ENCODE measurements at regions not wholly inside any gene's neighbourhood (a gene's known extent, or its start where the extent isn't known, plus 50 kb on each side); places are given as distances from the start of the nearest gene placed in this dataset.

DNA sequence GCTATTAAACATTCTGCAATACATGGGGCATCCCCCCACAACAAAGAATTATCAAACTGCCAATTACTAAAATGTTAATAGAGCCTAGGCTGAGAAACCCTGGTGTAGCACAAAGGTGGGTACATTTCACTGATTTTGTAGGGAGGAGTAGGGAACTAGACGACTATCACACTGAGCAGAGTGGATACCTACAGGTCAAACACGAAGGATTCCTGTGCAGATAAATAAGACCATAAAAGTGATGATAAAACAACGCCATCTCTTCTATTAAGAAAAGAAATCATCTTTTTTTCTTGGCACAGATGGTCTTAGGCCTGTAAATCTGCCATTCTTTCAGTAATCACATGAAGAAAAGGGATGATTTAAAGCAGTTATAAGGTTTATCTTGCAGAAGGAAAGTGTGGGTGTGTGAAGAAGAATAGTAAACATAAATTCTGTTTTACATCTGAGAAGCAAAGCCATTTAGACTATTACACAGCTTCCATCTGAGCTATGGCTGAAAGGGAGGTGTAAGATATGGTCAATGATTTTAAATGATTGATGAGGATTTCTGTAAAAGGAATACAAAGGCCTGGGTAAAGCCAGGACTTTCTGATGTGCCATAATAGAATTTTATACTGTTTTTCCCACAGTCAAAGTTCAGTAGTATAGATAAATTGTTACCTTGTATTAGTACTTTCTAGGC lies 429.4 kb upstream of the GOT2 start:
- TF ChIP-seq GATA3 (IDR thresholded peaks at IDR 0.05; ENCODE audit: low read depth, low read length) (no peak), GATA2 (IDR thresholded peaks at IDR 0.05; ENCODE audit: low read depth, low read length) (no peak)

DNA sequence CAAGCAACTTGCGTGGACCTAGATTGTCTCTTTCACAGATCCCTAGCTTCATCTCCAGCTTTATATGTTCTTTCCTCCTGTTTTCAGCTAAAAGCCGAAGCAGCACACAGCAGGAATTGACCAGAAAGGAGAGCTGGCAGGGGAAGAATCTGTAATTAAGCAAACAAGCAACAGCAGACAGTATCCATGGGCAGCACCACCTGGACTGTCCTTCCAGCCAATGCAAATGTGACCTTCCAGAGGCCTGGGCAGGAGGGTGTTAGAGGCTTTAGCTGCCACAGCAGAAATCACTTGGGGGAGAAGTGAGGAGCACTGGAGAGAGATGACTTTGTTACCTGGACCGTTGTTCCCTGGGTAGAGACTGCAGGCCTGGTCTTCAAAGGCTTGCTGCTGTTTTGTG lies 427.6 kb upstream of the GOT2 start:
- no peak for TF ChIP-seq GATA2 (IDR thresholded peaks at IDR 0.05; ENCODE audit: low read depth, low read length)
- no peak for TF ChIP-seq GATA3 (IDR thresholded peaks at IDR 0.05; ENCODE audit: low read depth, low read length)

DNA sequence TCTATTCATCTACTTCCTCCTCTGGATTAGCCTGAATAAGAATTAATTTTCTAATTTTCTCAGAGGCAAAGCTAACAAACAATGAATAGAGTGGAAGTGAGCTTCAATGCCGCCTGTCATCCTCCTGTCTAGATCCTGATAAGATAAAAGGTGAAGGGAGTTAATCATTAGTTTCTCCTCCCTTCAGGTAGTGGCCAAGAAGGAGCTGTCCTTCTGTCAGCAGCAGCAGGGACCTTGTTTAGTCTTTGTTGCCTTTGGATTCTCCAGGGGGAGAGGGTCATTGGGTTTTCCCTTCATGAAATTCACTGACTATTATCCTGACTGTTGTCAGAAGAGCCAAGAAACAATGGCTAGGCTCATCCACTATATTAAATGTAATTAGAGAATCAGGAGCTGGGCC lies 420.2 kb upstream of the GOT2 start:
- TF ChIP-seq GATA2 (IDR thresholded peaks at IDR 0.05; ENCODE audit: low read depth, low read length) (no peak), GATA3 (IDR thresholded peaks at IDR 0.05; ENCODE audit: low read depth, low read length) (no peak)

DNA sequence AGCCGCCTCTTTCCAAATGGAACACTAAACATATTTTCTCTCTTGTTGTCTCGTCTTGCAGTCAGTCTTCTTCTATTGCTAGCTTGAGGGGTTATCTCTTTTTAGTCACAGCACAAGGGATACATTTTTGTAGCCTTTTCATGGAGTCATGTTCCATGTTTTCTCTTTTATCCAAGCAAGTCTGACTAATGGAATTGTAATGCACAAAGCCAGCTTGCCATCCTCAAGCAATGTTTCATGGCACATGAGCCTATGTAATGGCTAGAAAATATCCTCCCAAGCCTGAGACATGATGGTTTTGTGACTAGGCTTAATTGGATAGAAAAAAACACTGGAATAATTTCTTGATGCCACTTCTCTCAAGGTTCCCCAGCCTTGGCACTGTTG lies 414.6 kb upstream of the GOT2 start:
- TF ChIP-seq GATA3 (IDR thresholded peaks at IDR 0.05; ENCODE audit: low read depth, low read length) (no peak), GATA2 (IDR thresholded peaks at IDR 0.05; ENCODE audit: low read depth, low read length) (no peak)

DNA sequence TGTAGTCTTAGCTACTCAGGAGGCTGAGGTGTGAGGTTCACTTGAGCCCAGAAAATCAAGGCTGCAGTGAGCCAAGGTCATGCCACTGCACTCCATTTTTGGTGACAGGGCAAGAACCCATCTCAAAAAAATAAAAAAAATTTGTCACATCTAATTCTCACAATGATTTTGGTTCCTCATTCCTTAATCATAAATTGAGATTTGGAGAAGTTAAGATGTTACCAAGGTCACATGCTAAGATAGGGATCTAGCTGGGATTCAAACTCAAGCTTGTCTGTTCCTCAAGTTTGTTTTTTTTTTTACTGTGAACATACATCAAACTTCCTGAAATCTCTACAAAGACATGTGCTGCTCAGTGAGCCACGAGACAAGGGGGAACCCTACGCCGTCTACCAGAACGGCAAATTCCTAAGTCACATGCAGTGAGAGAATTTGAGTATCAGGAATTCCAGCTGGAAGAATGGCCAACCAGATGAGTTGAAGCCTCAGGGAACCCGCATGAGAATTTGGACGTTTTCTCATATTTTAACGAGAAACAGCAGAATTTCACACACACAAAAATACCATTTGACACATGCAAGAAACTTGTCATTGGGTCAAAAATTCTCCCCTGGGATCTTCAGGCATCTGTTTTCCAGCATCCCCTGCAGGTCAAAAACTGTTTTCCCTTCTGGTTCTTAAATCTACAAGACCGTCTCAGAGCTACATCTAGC lies 414.1 kb upstream of the GOT2 start:
- TF ChIP-seq GATA2 (IDR thresholded peaks at IDR 0.05; ENCODE audit: low read depth, low read length) = no peak
- TF ChIP-seq GATA3 (IDR thresholded peaks at IDR 0.05; ENCODE audit: low read depth, low read length) = no peak

DNA sequence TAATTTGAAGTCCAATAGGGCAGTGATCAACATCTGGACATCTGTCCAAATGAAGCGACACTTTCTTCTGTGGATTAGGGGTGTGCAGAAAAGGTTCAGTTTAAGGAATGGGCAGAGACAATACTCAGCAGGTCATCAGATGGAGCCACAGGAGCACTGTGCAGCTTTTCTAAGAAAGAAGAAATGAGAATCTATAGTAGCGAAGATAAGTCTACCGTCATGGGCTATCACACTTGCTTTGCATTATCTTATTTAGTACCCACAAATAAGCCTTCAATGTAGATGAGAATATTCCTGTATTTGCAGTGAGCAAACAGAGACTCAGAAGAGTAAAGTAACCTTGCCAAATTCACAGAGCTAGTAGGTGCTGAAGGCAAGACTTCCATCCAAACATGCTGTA lies 412.0 kb upstream of the GOT2 start:
- TF ChIP-seq GATA2 (IDR thresholded peaks at IDR 0.05; ENCODE audit: low read depth, low read length) (no peak), GATA3 (IDR thresholded peaks at IDR 0.05; ENCODE audit: low read depth, low read length) (no peak)

DNA sequence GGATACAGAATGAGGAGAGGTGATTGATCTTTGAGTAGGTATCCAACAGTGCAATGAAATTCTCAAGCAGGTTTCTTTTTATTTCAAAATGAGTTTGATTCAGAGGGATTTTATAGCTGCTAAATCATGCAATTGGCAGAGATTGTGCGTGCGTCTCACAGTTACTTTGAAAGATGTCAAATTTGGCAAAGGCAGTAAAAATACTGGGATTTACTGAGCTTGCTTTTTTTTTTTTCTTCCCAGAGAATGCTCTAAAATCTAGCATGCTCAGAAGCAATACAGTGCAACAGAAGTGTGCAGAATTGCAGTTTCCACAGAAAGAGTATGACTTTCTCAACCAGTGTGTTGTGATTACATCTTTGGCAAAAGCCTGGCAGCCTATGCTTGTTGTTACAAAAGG lies 410.7 kb upstream of the GOT2 start:
- TF ChIP-seq GATA2 (IDR thresholded peaks at IDR 0.05; ENCODE audit: low read depth, low read length) (no peak), GATA3 (IDR thresholded peaks at IDR 0.05; ENCODE audit: low read depth, low read length) (no peak)

DNA sequence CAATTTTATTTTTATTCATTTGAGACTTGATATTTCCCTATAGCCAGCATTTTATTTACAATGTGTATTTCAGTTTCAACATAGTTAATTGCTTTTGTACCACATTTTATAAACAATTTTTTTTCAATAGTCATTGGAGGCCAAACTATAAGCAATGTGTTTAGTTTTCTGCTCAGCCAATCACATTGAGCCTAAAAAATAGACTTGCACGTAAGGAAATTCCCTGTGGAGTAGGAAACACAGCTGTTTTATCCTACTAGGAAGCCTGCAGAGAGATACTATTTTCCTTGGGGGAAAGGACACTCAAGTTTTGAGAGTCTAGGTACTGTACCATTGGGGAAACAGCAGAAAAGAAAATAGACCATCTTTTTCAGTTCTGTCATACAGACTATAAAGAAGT lies 410.2 kb upstream of the GOT2 start:
- TF ChIP-seq GATA2 (IDR thresholded peaks at IDR 0.05; ENCODE audit: low read depth, low read length) (no peak), GATA3 (IDR thresholded peaks at IDR 0.05; ENCODE audit: low read depth, low read length) (no peak)

DNA sequence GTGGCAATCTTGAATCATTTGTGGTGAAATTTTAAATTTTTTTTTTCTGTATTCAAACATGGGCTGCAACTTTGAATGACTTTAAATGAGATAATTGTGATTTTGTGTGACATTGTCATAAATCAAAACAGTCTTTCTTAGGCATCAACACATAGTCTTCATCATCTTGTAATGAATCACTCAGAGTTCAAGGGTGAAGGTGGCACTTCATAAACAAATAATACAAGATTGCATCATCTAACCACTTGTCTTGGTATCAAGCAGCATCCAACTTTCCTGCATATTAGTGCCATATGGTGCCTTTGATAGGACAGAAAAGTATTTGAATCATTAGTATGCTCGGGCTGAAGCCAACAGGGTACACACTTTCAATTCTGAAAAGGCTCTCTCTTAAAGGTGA lies 392.4 kb upstream of the GOT2 start:
- TF ChIP-seq GATA2 (IDR thresholded peaks at IDR 0.05; ENCODE audit: low read depth, low read length) = no peak
- no peak for TF ChIP-seq GATA3 (IDR thresholded peaks at IDR 0.05; ENCODE audit: low read depth, low read length)

DNA sequence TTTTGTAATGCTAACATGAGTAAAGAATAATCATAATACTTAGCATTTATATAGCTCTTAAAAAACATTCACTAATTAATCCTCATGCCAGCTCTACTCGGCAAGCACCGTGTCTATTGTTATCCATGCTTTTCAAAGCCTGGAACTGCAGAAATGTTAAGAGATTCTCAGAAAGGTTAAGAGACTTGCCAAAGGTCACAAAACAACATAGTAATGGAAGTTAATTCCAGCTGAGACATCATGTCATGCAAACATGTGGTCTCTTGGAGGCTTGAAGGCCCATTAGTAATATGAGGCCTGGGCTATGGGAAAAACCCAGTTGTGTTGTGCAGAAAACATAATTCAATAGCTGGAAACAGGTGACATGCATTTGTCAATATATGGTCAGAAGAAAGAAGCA lies 389.9 kb upstream of the GOT2 start:
- no peak for TF ChIP-seq GATA2 (IDR thresholded peaks at IDR 0.05; ENCODE audit: low read depth, low read length)
- no peak for TF ChIP-seq GATA3 (IDR thresholded peaks at IDR 0.05; ENCODE audit: low read depth, low read length)

DNA sequence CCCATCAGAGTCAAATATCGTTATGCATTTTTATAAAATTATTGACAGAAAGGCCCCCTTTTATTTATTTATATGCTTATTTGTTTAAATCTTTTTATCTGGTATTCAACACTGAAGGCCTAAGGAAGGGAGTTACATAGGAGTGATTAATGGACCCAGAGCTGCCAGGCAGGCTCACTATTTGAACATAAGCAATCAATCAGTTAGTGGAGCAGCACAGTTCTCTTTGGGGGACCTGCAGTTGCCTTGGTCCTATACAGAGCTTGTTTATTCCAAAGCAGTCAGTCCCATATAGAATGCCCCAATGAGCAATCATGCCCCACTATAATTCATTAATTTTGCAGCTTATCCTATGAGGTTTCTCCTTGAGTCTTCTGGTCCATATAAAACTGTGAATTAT lies 389.4 kb upstream of the GOT2 start:
- no peak for TF ChIP-seq GATA2 (IDR thresholded peaks at IDR 0.05; ENCODE audit: low read depth, low read length)
- TF ChIP-seq GATA3 (IDR thresholded peaks at IDR 0.05; ENCODE audit: low read depth, low read length) = no peak

DNA sequence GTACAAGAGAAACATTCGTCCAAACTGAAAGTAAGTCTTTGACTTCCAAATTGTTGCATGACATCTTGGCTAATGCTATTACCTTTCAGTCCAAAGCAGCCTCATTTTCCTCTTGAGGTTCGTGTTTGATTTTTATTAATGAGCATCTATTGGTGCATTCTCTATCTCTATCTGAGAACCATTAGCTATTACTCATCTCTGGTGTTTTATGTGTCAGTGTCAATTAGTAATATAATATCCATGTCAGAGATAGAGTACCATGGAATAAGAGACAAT lies 388.1 kb upstream of the GOT2 start:
- TF ChIP-seq GATA2 (IDR thresholded peaks at IDR 0.05; ENCODE audit: low read depth, low read length) (no peak), GATA3 (IDR thresholded peaks at IDR 0.05; ENCODE audit: low read depth, low read length) (no peak)

DNA sequence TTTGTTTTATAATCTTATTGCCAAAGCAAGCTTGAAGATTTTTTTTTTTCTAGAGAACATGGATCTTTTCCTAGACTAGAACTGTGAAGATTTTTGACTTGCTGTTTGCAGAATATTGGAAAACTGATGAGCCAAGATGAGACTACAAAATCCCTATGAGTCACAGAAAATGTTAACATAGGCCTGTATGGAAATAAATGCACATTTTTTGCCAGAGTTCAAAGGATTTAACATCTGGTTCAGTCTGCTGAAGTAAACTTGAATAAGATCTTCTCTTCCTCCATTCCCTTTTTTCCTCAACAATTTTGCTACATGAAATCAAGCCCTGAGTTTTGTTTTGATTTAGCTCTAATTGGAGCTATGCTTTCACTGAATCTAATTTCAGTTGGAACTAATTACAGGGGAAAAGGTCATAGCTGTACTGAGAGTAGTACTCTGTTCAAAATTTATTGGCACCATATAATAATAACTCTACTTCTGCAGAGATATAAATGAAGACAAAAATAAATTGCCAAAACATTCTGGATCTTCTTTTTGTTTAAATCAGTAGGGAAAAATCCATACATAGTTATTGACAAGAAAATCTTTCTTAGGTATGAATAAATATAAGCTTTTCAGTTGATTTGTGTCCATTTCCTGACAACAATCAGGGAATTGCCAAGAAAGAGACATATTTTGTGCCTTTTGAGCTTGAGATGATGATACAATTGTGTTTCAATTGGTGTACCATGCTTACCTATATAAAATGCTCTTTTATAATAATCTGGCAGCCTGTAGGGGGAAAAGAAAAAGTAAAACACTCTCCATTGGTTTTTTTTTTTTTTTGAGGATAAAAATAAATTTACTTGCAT lies 387.5 kb upstream of the GOT2 start:
- TF ChIP-seq GATA2 (IDR thresholded peaks at IDR 0.05; ENCODE audit: low read depth, low read length) = no peak

DNA sequence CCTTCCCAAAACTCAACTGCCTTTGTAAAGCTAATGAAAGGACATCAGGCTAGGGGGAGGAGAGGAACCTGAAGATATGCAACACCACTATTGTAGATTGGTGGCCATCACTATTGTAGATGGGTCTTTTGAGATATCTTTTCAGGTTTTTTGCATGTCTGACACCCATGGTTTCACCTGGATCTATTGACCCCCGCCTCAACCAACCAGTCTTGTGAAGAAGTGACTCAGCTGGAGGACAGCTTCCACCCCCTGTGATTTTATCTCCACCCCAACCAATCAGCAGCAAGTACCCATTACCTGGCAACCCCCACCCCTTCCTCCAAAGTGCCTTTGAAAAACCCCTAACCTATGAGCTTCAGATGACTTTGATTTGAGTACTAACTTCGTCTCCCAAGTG lies 382.6 kb upstream of the GOT2 start:
- no peak for TF ChIP-seq GATA2 (IDR thresholded peaks at IDR 0.05; ENCODE audit: low read depth, low read length)
- TF ChIP-seq GATA3 (IDR thresholded peaks at IDR 0.05; ENCODE audit: low read depth, low read length) = no peak

DNA sequence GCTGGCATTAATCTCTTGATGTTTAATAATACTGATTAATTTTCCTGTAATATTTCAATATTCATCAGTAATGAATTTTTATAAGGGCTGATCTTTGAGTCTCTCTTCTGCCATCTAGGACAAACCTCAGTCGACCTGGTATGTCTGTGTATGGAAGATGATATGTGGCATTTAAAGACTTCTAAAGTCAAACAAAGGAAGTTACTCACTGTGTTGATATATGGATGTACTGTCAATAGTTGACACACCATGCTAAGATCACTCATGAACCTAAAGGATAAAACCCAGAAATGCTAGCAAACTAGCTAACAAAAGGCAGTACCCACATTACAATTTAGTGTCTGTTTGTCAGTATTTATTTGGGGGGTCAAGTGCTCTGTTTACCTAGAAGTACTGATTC lies 380.7 kb upstream of the GOT2 start:
- TF ChIP-seq GATA3 (IDR thresholded peaks at IDR 0.05; ENCODE audit: low read depth, low read length) (no peak), GATA2 (IDR thresholded peaks at IDR 0.05; ENCODE audit: low read depth, low read length) (no peak)

Data from SH-SY5Y (cell line).